TTC549 (cell line): ENCODE measurements at regions not wholly inside any gene's neighbourhood (a gene's known extent, or its start where the extent isn't known, plus 50 kb on each side); places are given as distances from the start of the nearest gene placed in this dataset.

Experiments
- FAIRE-seq: peaks from 2 replicates; lab custom pipeline; 2012; peaks lifted over from hg19 to GRCh38; lab: Jason Lieb, UNC

DNA sequence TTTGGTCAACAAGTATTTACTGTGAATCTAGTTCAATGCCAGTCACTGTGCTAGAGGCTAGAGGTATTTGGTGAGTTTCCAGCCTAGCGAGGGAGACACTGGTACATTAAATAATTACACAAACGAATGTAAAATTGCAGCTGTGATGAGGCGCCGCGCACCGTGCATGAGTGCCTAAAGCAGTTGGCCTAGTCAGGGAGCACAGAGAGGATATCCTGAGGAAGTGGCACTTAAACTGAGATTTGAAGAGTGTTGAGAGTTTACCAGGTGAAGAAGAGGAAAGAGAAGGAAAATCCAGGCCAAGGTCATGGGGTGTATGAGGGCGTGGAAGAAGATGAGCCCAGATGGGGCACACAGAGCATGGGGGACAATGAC lies 157.6 kb upstream of the NDUFV2 start:
- FAIRE-seq, result no peak

DNA sequence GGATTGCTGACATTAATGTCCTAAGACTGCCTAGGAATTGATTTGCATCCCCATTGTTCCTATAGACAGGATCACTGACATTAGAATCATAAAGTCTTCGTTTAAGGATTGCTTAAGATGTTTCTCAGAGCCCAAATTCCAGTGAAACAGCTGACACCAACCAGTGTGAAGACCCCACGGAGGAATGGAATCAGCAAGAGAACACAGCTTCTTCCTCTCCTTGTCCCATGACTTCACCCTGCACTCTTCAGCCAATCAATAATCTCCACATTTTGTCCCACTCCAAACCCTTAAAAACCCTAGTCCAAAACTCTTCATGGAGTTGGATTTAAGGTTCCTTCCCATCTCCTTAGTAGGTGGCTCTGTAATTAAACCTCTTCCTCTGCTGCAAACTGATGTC lies 157.0 kb upstream of the NDUFV2 start:
- FAIRE-seq, result no peak

DNA sequence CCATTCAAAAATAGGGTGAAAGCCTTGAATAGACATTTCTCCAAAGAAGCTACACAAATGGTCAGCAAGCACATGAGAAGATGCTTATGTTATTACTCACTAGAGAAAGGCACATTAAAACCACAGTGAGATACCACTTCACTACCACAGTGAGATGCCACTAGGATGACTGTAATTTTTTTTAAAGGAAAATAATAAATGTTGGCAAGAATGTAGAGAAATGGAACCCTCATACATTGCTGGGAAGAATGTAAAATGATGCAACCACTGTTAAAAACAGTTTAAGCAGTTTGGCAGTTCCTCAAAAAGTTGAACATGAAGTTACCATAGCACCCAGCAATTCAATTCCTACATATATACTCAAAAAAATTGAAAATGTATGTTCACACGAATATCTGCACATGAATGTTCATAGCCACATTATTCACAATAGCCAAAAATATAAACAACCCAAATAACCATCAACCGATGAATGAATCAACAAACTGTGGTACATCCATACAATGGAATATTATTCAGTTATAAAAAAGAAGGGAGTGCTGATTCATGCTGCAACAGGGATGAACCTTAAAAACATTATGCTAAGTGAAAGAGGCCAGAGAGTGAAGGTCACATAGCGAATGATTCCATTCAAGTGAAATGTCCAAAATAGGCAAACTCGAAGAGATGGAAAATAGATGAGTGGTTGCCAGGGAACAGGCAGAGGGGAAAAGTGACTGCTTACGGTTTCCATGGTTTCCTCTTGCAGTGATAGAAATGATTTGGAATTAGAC lies 156.2 kb upstream of the NDUFV2 start:
- no peak for FAIRE-seq

DNA sequence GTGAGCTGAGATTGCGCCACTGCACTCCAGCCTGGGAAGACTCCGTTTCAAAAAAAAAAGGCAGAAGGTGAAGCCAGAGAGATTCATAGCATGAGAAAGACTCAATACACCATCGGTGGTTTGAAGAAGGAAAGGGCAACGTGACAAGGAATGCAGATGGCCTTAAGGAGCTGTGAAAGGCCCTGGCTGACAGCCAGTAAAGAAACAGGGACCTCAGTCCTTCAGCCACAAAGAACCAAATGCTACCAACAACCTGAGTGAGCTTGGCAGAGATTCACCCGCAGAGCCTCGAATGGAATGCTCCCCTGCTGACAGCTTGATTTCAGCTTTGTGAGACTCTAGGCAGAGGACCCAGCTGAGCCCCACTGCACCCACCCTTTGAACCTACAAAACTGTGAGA lies 154.9 kb upstream of the NDUFV2 start:
- FAIRE-seq, result no peak

DNA sequence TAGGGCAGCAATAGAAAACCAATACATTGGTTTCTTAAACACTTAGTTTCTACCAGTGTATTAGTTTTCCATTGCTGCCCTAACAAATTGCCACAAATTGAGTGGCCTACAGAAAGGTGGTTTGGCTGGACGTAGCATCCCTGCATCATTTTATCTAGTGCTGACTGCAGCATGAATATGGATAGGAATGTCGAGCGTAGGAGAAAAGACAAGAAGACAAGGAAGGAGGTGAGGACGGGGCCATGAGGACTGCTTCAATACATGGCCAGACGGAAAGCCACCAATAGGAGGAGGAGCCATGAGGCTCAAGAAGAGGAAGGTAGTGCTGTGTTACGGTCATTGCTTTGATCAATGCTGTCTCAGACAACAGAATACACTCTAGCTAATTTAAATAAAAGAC lies 154.5 kb upstream of the NDUFV2 start:
- no peak for FAIRE-seq

DNA sequence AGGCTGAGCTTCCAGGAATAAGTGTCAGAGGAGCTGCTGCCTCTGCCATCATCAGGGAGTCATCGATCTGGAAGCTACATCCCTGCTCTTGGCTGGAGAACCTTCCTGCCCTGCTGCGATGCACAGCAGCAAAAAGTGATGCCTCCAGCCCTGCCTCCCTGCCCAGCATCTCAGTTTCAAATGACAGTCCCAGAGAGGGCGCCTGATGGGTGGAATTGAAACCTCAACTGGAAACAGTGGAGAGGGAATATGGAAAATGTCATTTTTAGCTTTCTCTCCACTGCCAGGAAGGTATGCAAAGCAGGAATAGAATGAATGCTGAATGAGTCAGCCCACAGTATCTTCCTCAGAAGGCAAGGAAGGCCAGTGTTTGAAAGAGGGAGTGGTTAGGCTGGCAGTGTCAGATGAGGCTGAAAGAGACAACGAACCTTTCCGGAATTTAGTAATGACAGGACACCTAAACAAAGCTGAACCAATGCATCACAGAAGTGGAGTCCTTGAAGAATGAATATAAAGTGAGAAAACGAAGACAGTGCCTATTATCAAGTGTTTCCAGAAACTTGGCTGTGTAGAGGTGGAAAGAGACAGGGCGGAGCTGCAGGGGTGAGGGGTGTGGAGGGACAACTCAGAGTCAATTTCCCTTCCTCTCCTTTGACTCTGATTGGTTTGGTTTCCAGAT lies 153.9 kb upstream of the NDUFV2 start:
- no peak for FAIRE-seq

DNA sequence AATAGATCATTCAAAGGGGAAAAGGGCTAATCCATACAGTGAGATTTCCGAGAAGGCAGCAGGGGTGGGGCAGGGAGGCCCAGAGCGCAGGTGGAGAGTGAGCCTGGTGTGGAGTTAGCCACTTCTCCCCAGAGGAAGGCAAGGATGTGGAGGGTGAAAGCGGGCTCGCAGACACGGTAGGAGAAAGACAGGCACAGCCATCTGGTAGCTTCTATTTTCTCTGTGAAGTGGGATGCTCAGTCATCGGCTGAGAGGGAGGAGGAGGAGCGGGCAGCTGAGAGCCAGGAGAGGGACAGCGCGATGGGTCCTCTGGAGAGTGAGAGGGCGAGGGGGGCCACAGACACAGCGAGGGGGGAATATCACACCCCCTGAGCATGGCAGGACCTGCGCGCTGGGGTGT lies 153.3 kb upstream of the NDUFV2 start:
- FAIRE-seq, result no peak

DNA sequence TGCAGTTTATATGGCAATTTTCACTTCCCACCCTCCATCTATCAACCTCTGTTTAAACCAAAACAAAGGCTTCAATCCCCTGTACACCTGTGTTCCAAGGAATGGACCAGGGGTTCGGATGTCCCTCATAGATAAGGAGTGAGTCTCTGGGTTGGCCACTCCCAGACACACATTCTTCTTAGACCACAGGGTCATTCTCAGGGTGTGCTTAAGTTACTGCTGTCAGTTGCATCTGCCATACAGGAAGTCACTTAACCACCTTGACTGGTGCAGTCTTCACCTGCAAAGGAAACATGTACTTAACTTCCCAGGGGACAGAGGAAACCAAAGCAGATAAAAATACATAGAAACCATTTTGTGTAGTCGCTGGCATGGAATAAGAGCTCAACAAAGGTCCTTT lies 151.0 kb upstream of the NDUFV2 start:
- FAIRE-seq, result no peak

DNA sequence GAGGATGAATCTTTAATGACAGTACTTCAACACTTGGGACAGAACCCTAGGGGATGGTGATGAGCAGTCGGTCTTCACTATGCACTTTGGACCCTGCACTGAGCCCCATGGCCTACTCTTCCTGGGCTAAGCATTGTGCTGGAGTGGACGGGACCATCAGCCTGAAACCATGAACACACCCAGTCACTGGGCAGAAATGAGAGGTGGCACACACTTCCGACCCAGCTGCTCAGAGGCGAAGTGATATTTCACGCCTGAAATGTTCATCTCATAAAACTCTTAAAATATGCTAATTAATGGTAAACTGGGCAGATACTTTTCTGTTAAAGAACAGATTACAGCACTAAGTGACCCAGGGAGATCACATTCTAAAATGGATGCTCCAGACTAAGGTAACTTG lies 150.3 kb upstream of the NDUFV2 start:
- FAIRE-seq, result no peak

DNA sequence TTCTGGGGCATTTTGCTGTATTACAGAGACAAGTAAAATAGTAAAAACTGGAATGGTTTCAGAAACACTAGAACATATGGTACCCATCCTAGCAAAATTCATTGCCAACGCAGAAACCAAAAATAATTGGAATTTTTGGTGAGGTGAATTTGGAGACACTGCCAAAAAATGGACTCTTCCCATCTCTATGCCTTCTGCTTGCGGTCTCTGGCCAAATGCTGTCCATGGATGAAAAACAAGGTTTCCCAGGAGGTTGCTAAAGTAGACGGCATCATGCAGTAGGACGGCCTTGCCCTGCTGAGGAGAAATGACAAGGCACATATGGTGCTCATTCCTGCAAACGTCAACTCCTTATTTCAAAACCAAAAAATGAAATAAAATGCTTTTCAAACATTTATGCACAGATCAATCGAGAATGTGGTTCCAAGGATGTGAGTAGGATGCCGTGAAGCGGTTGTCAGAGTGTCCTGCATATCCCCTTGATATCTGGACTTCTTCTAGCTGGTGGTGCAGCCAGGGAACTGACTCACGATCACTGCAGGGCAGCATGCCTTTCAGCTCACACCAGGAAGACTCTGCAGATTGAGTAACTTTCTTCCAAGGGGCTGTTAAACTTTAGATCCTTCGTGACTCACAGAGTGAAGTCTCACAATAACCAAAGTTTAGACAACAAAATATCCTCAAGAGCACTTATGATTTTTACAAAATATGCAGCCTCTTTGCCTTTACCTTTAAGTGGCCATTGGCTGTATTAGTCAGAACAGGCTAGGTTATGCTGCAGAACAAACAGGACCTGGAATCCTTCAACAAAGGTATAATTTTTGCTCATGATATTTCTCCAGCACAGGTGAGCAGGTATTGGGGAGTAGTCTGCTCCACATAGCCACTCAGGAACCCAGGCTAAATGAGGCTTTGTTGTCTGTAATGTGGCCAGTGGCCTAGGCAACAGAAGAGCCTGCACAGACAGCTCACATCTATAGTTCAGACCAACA lies 149.4 kb upstream of the NDUFV2 start:
- no peak for FAIRE-seq

DNA sequence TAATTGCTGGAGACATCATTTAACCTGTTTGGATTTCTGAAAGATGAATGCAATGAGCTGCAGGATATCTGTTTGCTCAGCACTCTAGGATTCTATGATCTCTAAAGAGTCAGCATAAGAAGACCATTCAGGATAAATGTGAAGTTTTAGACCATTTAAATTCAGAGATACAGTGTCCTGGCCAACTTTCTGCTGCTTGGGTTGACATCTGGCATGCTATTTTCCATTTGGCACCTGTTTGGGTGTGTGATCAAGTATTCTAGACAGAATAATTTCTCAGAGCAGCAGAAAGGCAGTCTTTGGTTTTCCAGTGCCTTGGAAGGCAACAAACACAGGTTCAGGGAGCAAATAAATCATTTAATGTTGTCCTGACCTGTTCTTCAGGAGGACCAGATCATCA lies 144.8 kb upstream of the NDUFV2 start:
- no peak for FAIRE-seq

DNA sequence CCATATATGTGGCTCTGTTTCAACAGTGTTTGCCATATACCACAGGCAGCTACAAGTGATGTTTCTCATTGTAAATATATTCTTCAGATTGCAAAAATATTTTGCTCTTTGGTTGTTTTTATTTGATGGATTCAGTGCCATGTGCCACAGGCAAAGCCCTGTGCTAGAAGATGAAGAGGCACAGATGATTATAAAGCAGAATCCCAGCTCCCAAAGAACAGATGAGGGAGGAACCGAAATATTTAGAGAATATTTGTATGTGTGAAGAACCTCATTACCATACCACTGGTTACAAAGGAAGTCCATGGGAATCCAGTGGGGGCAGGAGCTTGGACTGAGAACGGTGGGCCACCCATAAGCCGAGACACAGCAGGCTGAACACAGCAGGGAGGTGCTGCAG lies 143.8 kb upstream of the NDUFV2 start:
- no peak for FAIRE-seq

DNA sequence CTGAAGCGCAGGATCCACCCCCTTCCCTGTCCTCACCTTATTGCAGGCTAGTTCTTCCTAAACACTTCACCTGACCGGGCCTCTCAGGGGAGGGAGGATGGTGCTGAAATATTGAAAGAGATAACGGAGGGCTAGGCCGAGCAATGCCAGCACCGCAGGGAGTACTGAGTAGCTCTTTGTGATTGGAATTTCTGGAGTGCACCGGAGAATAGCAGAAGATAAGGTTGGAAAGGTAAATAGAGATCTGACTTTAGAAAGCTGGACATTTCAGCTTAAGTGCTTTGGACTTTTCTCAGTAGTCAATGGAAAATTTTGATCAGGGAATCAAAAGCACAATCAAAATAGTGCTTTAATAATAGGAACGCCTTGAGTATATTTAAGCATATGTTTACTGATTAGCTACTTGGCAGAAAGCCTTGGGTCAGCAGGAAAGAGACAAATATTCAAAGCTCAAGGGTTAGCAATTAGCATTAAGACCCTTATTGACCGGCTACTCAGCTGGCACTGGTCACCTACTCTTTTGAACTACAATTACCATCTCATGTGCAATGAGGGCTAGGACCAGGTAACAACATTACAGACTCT lies 142.9 kb upstream of the NDUFV2 start:
- FAIRE-seq, result no peak

DNA sequence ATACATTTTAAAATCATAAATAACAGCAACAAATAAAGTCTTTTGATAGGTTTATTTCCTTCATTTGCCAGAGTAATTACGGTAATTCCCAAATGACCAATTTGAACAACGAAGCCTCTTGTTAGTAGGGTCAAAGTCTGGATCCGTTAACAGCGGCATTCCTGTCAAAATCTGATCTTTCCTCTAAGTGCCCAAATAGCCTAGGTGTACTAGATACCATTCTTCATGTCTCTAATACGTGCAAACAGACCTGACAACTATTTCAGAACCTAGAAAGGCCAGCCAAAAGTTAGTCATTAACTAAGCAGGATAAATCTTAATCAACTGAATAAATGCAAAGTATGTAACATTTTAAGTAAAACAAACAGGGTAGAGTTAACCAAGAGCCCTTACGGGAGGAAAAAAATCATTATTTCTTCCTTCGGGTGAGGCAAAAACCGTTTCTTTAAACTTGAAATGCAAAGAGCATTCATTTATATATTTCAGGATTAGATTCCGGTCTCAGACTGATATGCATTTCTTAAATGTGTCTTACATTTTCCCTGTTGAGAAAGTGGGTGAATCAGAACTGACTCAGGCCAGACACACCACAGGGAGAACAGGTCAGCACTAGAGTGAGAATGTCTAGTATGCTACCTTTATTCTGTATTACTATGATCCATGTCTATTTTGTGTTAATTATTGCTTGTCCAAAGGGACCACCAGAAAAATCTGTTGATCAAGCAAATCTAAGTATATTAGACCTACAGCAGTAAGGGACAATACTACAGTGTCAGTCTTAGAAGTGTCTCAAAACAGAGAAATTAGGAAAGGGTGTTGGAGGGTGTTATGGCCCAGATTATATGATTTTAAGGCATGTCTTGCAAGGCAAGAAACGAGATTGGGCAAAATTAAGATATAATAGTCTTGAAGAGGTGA lies 141.5 kb upstream of the NDUFV2 start:
- no peak for FAIRE-seq

DNA sequence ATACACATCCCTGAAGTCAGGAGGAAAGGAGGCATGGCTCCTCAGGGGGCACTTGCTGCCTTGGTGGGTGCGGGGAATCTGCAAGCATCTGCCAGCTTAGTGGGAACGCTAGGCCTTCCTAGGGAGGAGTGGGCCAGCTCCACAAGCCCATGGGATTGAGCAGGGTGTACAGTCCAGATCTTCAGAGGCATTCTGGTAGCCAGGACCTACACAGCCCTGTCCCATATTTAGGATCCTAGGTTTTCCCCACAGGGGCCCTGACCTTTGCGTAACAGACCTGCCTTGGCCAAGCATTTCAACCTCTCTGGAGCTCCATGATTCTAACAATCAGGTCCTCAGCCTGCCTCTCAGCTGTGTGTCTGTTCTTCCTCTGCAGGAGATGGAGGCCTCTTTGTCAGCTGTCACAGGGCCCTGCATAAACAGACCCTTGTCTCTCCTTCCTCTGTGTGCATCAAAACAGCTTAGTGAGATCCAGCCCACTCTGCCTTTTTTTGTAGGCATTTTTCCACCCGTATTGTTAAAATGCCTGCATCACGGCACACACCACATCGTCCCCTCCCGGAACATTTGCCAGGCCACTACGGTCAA lies 140.2 kb upstream of the NDUFV2 start:
- FAIRE-seq, result no peak

DNA sequence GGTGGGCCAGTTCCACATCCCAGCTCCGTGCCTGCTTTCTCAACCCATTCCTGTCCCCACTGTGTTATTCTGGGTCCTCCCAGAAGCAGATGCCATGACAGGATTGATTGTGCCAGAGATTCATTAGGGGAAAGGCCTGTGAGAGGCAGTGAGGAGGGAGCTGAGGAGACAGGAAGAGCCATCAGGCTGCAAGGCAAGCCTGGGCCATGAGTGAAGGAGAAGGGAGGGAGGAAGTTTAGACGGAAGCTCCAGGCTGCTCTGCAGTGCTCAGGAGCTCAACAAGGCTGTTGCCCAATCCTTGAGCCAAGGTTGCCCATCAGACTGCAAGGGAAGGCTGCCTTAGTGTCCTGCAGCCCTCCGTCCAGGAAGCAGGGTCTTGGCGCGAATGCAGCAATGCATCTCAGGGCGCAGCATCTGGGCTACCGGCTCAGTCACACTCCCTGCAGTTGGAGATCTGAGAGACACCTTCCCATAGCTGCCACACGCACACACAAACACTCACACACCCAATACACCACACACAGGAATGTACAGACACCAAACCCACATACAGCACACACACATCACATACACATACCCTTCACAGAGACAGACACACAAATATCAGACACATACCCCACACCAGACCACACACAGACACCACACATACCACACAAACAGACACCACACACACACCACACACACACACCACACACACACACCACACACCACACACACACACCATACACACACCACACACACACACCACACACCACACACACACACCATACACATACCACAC lies 139.5 kb upstream of the NDUFV2 start:
- no peak for FAIRE-seq

DNA sequence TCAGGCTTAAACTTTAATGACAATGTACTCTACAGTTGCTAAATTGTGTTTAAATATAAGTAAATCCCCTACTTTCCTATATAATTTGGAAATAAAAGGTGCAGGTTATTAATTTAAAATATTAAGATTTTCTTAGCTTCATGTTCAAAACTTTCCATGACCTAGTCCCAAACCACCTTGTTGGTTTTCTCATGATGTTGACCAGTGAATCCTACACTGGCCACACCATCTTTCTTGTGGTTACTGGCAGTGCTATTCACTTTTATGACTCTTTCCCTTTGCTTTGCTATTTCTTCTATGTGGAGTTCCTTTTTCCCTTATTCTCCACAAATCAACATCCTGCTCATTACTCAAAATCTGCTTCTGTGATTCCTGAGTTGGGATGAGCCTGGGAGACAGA lies 138.6 kb upstream of the NDUFV2 start:
- FAIRE-seq, result no peak

DNA sequence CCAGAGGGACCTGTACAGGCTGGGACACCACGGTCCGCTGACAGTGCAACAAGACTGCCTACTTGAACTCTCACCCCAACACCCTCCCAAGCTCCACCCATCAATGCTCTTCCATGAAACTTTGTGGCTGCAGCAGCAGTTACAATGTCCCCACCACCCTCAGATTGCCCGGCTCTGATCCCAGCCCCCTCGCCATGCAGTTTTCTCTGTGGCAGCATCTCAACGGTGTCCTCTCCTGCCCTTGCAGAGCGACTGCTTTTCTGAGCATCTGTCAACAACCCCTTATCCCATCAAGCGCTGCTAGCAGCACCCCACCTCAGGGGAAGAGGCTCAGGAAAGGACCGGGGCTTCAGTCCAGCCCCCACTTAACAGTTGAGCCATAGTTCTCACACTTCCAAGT lies 137.1 kb upstream of the NDUFV2 start:
- FAIRE-seq, result no peak

DNA sequence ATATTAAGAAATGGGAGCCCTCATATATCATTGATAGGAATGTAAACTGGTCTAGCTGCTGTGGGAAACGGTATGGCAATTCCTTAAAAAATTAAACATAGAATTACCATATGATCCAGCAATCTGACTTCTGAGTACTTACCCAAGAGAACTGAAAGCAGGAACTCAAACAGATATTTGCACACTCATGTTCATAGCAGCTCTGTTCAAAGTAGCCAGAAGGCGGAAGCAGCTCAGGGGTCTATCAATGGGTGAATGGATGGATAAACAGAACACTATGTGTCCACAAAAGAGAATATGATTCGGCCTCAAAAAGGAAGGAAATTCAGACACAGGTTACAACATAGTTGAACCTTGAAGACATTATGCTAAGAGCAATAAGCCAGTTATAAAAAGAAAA lies 135.7 kb upstream of the NDUFV2 start:
- no peak for FAIRE-seq

DNA sequence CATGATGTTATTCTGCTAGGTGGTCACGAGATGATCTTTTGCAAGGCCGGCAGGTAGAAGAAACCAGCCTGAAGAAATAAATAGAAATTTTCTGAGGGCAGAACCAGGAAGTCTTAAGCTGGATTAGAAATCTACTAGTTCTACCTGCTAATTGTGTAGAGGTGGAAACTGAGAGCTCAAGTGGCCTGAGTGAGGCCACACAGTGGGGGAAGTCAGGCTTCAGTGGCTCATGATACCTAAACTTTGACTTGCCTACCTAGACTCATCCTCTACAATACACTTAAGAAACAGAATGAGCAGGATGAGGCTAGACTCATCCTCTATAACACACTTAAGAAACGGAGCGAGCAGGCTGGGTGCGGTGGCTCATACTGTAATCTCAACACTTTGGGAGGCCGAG lies 134.9 kb upstream of the NDUFV2 start:
- no peak for FAIRE-seq
